ENCODE measurements at regions not wholly inside any gene's neighbourhood (a gene's known extent, or its start where the extent isn't known, plus 50 kb on each side); places are given as distances from the start of the nearest gene placed in this dataset.
"Not testable (repeated sequence)": the region's sequence is repeated elsewhere in the genome, so short reads cannot be mapped to it uniquely, and the experiment has no call there.

DNA sequence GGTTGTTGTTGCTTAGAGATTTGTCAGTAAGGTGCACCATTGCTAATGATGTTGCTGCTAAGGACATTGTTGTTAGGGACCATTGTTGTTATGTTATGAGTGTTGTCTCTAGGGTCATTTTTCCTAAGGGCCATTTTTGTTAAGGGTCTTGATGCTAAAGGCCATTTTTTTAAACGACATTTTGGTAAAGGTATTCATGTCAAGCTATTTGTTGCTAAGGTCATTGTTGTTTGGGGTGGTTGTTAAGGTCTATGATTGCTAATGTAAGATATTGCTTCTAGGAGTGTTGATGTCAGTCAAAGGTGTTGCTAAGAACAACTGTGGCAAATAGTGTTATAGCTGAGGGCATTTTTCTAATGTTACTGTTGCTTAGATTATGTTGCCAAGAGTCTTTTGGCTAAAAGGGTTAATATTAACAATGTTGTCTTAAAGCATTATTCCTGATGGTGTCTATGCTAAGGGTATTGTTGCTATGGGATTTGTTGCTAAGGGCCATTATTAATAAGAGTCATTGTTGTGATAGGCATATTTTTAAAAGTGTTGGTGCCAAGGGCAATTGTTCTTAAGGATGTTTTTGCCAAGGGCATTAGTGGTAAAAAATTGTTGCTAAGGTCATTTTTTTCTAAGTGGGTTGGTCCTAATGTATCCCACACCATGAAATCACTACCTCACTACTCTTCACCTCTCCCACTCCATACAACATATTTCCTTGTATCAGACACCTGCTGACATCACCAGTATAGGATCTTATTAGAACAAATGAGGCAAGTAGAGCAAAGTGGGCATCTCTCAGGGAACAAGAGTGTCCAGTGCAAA lies 56.2 kb downstream of the SPATA31A6 start:
- DNase-seq = not testable (repeated sequence)

DNA sequence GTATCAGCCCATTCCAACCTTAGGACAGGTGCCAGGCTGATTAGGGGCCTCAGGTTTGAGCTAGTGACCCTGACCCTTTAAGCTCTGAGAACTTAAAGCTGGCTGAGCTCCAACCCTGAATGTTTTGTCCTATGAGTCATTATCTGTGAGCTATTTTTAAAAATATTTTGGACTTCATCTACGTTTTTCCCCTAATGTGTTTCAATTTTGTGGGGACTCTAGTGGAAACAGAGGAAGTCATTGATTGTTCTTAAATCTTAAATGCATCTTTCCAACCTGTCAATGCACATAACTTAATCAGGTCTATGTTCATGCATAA lies 56.8 kb downstream of the SPATA31A6 start:
- not testable (repeated sequence) for DNase-seq

DNA sequence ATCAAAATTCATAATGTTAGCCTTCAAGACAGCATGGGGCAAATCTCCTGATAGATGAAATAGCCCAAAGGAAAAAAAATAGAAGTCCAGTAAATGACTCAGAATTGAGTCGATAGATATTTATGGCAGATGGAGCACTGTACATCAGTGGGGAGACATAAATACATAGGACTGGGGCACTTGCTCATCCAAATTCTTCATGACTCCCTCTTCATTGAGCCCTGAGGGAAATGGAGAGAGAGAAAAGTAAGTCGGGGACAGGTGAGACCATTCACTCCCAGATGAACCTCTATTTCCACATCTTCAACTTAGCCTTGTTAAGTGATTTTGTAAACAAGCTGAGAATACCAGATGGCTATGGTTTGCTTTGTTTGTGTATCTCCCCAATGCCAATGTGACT lies 59.8 kb downstream of the SPATA31A6 start:
- peak; percentile 3 for DNase-seq

DNA sequence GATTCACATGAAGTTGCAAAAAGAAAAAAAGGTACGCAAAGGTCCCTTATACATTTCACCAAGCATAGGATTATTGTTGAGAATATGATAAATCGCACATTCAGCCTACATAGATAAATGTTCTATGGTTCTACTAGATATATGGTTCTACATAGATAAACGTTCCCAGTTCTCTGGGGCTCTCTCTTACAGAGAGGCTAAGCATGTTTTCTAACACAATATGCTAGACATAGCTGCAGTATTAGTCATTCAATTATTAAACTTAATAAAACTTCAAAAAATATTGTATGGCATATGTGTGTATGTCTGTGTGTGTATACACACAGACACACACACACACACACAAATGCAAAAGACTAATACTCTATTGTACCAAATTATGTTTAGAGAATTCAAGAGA lies 60.4 kb downstream of the SPATA31A6 start:
- DNase-seq = not testable (repeated sequence)

DNA sequence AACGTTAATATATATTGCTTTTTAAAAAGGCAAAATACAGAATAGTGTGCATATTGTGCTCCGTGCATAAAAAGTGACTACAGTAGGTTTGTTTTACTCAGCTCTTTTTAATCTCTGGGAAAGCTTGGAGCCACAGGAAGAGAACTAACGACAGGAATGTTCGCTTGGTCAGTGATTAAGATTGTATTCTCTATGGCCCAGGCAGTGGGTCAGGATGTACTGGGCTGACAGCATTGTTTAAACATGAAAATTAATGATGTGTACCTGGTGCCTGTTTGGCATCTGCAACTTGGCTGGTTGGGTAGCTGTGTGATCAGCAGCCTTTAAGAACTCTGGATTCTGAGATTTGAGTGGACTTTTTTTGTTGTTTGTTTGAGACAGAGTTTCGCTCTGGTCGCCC lies 85.3 kb downstream of the SPATA31A6 start:
- not testable (repeated sequence) for DNase-seq

DNA sequence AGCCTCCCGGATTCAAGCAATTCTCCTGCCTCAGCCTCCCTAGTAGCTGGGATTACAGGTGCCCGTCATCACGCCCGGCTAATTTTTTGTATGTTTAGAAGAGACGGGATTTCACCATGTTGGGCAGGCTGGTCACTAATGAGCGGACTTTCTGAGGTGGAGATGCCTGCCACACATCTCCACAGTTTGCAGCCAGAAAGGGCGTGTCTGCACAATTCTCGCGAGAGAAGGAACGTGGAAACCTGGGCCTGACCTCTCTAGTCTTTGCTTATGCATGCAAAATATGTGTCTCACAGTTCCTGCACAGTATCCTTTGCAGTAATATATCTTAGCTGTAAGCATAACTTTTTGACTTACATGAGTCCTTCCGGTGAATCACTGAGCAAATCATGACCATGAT lies 85.7 kb downstream of the SPATA31A6 start:
- not testable (repeated sequence) for DNase-seq

DNA sequence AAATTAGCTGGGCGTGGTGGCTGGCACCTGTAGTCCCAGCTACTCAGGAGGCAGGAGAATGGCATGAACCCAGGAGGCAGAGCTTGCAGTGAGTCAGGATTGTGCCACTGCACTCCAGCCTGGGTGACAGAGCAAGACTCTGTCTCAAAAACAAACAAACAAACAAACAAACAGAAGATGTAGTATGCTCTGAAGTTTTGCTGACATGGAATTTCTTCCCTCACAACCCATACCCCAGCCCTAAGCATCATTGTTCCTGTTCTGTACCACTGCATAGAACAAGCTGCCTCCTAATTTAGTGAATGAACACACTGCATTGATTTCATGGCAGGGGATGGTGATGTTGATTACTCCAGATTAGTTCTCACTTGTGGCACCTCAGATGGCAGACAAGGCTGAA lies 89.7 kb downstream of the SPATA31A6 start:
- not testable (repeated sequence) for DNase-seq

DNA sequence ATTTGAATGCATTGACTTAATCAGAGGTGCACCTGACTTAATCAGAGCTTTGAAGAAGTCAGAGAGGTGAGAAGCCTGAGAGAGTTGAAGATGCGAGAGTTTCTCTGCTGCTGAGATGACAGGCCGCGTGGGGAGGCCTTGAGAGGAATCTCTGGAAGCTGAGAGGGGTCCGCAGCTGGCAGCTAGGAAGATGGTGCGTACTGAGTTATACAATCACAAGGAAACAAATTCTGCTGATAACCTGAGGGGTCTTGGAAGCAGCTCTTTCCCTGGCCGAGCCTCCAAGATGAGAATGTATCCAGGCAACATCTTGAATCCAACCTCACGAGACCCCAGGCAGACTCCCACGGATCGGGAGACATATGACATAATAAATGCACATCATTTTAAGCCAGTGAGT lies 91.7 kb downstream of the SPATA31A6 start:
- DNase-seq = no peak

DNA sequence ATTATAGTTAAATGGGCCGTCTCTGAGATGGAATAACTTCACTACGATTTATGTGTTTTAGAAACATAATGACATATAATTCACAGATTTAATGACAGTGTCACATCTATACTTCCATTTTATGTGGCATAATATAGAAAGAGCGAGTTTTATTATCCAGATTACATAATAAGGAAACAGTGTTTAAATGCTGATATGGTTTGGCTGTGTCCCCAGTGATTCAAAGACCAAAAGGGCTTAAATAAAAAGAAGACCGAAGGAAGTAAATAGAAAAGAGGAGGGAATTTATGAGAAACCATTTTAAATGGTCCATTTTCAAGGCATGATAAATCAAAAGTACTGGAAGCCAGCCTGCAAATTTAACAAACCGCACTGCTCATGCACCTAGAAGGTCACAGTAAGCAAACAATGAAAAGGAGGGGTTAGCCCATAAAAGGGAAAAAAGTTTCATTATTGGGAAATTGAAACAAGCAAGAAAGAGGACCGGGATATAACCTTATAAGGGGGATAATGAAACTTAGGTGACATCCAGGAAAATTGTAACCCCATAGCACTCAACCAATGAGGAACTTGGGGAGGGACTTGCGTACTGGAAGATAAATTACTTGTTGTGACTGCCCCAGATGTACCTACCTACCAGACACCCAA lies 99.2 kb downstream of the SPATA31A6 start:
- not testable (repeated sequence) for DNase-seq

DNA sequence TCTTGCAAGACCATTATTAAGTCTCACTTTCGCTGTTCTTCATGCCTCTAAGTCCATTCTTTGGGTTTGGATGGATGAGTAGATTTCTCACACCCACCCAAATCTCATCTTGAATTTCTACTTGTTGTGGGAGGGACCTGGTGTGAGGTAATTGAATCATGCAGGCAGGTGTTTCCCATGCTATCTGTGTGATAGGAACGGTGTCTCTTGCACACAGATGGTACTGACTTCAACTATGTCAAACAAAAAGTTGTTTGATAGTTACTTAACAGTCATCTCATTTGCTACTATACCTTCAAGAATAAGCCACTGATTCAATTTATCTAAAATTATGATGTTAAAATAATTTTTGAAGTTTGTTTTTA lies 99.7 kb downstream of the SPATA31A6 start:
- DNase-seq = not testable (repeated sequence)

DNA sequence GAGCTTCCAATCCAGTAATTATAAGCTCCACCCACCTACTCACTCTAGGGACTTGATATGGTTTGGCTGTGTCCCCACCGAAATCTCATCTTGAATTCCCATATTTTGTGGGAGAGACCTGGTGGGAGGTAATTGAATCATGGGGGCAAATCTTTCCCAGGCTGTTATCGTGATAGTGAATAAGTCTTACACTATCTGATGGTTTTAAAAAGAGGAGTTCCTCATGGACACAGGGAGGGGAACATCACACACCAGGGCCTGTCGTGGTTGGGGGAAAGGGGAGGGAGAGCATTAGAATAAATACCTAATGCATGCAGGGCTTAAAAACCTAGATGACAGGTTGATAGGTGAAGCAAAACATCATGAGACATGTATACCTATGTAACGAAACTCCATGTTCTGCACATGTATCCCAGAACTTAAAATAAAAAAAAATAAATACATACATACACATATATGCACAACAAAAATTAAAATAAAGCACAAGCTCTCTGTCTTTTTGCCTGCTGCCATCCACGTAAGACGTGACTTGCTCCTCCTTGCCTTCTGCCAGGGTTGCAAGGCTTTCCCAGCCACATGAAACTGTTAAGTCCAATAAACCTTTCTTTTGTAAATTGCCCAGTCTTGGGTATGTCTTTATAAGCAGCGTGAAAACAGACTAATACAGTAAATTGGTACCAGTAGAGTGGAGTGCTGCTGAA lies 102.8 kb downstream of the SPATA31A6 start:
- DNase-seq = not testable (repeated sequence)

DNA sequence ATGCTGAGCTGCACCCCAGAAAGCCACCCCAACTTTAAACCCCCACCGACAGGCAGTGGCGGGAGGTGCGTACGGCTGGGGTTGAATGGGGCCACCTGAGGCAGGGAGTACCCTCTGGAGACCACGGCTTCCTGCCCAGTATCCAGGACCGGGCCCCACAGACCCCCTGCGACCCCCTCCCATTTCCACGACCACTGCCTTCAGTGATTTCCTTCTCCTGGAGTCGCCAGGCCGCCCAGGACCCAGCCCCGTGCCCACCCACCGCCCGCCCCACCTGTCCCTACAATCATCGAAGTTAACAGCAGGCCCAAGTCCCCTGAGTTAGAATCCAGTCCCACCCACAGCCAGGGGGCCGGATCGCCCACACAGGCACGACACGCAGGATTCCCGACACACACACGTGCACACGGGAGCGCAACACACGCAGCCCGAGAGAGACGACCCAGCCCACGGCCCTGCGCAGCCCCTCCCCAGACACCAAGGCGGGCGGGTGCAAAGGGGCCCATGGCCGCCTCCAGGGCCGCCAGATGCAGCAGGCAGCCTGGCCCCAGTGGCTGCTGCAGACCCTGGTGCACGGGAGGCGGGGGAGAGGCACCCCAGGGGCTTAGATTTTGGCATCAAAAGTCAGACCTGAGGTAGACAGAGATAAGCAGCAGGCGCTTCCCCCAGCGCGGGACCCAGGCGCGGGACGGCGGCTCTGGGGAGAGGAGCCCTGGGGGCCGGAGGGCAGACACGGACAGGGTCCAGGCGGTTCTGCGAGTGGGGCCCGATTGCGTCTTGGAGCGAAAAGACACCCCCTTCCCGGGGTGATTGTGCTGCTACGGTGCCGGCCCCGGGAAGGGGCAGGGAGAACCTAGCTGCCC lies 104.8 kb downstream of the SPATA31A6 start:
- not testable (repeated sequence) for DNase-seq

DNA sequence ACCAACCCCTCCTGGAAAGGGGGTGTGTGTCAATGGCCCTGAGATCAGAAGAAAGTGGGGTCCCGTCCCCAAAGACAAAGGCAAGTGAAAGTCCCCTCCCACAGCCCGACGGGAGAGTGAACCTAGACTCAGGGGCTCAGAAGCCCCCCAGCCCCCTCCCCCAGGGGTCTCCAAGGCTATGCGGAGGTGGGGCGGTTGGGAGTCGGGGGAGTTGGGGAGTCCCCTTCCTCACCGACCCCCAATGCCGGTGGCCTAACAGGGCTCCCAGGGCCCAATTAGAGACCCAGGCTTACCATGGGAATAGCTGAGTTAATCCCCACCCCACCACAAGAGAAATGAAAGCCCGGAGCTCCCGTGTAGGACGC lies 105.4 kb downstream of the SPATA31A6 start:
- DNase-seq = not testable (repeated sequence)

DNA sequence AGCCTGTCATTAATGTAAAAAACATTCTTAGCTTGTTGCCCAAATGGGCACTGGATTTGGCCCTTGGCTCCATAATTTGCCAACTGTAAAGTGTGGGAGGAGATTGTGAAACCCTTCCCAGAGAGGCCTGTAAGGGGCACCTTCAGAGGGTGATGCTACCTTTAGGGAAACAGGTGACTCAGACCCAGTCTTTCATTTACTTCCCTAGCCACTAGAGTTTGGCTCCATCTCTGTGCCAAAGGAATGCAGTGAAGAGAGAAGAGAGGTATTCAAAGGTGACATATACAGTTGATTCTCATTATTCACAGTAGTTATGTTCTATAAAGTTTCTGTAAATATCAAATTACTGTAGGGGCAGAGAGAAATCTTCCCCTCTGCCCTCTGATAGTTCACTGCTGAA lies 116.7 kb downstream of the SPATA31A6 start:
- DNase-seq = not testable (repeated sequence)

DNA sequence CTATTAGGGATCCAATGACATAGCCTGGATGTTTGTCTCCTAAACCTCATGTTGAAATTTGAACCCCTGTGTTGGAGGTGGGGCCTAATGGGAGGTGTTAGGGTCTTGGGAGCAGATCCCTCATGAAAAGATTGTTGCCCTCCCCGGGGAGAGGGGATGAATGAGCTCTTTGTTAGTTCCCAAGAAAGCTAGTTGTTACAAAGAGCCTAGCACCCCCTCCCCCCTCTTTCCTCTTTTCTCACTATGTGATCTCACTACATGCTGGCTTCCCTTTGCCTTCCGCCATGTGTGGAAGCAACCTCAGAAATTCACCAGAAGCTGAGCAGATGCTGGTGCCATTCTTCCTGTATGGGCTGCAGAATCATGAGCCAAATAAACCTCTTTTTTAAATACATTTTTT lies 123.2 kb downstream of the SPATA31A6 start:
- not testable (repeated sequence) for DNase-seq

DNA sequence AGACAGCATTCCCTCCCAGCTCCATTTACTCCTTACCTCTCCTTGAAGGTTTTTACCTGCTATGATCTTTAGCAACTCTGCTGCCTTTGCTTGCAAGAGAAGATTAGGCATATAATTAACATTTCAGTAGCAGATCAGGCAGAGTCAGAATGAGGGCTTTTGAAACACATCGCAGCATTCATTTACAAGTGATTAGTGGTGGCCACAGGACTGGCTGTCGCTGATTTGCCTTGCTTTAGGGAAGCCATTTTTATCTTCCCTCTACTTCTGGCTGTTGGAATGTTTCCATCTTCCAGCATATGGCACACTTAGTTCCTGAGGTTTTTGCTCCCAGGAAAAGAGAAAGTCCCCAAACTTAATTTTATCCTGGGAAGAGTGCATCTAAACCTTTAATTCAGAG lies 124.0 kb downstream of the SPATA31A6 start:
- DNase-seq = not testable (repeated sequence)

DNA sequence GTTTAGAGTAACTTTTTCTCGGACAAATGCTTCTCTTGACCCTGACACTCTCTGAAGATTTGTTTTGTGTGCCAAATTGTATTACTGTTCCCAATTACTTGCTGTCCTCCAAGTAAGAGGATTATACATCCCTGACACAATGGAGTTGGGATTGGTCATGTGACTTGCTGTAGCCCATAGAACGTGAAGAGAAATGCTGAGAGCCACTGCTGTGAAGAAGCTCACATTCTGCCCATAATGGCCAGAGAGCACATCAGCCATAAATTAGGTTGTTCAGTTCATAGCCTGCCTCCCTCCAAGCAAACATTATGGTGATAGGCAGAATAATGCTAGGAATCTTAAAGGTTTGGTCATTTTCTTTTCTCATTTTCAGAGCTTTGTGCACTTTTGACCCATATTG lies 127.5 kb downstream of the SPATA31A6 start:
- DNase-seq = not testable (repeated sequence)

DNA sequence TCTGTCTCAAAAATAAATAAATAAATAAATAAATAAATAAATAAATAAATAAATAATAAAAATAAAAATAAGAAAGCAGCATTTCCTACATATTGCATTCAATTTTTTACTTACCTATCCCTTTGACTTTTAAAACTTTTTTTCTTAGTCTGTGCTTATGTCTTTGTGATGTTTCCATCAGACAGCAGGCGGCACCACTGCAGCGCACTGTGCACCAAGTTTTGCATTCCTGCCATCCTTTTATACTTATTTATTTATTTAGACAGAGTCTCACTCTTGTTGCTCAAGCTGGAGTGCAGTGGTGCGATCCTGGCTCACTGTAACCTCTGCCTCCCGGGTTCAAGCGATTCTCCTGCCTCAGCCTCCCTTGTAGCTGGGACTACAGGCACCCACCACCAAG lies 132.6 kb downstream of the SPATA31A6 start:
- DNase-seq = not testable (repeated sequence)

DNA sequence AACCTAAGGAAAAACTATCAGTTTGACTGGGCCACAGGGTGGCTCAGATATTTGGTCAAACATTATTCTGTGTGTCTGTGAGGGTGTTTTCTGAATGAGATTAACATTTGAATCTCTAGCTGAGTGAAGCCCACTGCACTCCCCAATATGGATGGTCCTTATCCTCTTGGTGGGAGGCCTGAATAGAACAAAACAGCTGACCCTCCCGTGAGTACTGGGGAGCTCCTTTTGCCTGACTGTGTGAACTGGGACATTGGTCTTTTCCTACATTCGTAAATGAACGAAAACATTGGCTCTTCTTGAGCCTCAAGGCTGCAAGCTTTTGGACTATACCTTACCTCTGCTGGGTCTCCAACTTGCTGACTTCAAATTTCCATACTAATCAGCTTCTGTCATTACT lies 134.2 kb downstream of the SPATA31A6 start:
- not testable (repeated sequence) for DNase-seq

DNA sequence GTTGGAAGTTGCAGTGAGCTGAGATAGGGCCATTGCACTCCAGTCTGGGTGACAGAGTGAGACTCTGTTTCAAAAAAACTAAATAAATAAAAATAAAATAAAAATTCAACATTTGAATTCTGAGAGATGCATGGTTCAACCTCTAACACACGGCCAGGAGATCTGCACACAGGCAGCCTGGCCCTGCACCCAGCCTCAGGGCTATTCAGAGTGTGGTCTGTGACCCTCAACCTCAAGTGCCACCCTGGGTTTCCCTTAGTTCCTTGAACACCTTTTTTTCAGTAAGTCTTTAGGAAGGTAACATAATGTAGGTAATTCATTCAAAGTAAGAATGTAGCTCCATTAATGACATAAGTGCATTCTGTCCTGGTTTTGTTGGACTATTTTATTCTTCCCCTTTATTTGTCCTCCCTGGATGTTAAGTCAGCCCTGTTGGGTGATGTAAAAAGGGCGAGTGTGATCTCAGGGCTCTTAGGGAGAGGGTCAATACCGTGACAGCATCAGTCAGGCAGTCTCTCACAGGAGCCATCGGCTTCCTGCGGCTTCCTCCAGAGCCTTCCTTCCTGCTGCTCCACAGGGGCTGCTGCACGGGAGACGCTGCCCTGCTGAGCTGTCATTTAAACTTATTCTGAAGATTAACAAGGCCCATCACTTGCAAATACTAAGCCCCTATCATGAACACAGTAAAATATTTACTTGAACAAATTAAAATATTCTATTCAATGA lies 139.8 kb downstream of the SPATA31A6 start:
- DNase-seq = not testable (repeated sequence)

DNA sequence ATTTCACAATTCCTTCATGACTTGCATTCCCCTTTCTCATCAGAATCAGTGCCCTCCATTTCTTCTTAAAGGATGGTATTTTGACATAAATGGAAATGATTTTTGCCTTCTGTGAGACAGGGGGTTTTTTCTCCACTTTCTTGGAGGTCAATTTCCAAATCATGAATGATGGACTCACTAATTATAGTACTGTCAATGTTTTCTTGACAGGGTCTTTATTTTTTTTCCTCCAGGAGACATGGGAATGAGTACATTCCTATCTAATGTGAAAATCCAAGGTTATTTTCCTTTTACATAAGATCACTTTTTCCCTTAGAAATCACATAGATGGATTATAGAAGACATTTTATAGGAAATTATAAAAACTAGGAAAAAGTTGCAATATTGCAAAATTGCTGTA lies 141.7 kb downstream of the SPATA31A6 start:
- not testable (repeated sequence) for DNase-seq

DNA sequence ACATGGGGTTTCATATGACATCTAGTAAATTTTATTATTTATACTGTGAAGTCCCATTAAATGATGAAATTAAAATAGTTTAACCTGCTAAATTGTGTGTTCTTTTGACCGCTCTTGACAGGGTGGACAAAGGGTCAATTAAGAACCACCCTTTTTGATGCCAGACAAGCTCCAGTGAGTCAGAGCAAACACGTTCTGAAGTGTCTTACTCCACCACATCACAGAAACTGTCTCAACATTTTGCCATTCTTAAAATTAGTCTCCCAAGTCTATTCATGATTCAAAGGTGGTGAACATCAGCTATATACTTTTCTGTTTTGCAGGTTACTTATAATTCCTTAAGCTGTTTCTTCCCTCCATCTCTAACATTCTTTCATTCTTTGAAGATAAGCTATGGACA lies 142.1 kb downstream of the SPATA31A6 start:
- not testable (repeated sequence) for DNase-seq

Data from NCI-H82 (cell line).